NCI-H146 treated with DMSO at 0.1 percent for 48 hours (cell line): ENCODE measurements at regions not wholly inside any gene's neighbourhood (a gene's known extent, or its start where the extent isn't known, plus 50 kb on each side); places are given as distances from the start of the nearest gene placed in this dataset.
"Not testable (repeated sequence)": the region's sequence is repeated elsewhere in the genome, so short reads cannot be mapped to it uniquely, and the experiment has no call there.

Source experiments
- DNase-seq: peaks from one replicate; lab custom pipeline; 2025; ENCODE audit not compliant: unreplicated experiment; lab: John Stamatoyannopoulos, UW

DNA sequence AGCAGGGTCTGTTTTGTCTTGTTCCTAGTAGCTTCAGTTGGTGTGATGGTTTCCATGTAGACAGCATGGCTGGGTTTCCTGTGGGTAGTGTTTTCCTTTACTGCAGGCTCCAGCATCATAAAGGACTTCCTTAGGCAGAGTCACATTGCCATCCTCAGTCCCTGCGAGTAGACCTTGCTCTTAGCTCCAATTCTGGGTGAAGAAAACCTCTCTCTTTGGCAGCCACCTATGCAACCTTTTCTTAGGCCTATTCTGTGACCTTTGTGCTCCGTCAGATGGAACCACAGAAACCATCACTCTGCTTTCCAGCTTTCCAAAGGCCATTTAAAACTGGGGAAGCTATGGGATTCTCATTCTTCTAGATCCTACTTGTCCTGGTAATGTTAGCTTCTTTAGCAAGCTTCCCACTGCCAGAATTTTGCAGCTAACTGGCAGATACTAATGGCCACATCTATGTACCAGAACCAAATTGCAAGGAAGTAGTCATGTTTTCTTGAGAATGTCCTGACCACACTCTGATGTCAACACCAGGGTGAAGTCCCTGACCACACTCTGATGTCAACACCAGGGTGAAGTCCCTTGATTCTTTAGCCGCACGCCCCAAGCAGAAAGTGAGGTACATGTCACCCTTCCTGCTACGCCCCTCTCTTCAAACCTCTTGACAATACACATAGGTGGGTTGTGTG lies 646.6 kb upstream of the HS3ST5 start:
- no peak for DNase-seq

DNA sequence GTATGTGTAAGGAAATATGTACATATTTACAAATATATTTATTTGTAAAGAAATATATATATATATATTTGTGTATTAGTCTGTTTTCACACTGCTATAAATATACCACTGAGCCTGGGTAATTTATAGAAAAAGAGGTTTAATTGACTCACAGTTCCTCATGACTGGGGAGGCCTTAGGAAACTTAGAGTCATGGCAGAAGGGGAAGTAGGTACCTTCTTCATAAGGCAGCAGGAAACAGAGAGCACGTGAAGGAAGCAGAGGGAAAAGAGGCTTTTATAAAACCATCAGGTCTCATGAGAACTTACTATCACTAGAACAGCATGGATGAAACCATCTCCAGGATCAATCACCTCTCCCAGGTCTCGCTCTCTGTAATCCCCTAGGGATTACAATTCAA lies 644.5 kb upstream of the HS3ST5 start:
- DNase-seq: no peak

DNA sequence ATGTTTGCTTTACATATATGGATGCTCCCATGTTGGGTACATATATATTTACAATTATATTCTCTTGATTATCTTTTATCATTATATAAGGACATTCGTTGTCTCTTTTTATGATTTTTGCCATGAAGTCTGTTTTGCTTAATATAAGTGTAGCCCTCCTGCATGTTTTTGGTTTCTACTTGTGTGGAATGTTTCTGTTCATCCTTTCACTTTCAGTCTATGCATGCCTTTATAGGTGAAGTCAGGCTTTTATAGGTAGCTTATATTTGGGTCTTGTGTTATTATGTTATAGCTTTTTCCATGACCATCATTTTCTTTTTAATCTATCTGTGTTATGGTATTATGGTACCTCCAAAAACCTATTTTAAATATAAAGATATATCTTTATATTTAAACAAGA lies 612.5 kb upstream of the HS3ST5 start:
- no peak for DNase-seq

DNA sequence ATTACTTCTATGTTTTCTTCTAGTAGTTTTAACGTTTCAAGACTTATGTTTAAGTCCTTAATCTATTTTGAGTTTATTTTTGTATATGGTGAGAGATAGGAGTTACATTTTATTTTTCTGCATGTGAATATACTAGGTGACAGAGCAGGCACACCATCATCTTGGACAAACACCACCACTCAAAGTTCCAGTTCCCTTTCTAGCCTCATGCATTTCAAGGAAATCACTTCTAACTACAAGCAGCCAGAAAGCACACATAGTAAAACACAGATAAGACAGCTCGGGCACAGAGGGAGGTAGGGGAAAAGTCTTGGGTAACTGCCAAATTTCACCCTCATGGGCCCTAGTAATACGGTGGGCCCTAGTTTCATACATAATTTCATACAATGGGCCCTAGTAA lies 609.4 kb upstream of the HS3ST5 start:
- no peak for DNase-seq

DNA sequence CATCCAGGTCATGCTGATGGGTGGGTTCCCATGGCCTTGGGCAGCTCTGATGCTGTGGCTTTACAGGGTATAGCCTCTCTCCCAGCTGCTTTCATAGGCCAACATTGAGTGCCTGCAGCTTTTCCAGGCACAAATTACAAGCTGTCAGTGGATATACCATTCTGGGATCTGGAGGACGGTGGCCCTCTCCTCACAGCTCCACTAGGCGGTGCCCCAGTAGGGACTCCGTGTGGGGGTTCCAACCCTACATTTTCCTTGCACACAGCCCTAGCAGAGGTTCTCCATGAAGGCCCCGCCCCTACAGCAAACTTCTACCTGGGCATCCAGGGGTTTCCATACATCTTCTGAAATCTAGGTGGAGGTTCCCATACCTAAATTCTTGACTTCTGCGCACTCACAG lies 602.6 kb upstream of the HS3ST5 start:
- DNase-seq: no peak

DNA sequence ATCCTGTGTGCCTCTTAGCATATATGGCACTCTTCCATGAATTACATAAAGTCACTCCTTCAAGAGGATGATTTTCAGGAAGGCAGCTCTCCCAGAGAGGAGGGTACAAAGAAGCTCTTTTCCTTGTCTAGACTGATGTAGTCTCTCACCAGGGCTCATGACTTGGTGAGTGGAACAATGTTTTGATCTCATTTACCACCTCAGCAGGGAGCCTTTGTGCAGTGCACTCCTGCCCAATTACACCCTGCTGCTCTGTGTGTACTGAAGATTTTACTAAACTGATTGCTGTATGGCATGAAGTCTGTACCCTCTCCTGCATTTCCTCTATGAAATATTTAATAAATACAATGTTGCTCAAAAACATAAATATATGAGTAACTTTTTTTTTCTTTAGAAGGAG lies 598.3 kb upstream of the HS3ST5 start:
- peak; percentile 53 for DNase-seq

DNA sequence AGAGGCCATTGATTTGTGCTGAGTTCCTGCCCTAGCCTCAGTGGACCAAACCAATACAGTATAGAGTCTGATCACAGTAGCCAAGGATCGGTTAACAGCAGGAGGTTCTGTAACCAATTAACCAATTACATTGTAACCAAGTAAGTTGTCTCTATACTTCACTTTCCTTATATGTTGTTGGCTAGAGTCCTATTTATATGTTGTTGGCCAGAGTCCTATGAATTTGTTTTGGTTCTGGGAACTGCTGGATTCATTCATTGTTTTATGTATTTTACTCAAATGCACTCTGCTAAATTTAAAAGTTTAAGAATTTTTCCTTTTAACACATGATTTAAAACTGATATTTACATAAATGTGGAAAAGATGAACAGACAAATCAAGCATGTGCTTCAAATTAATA lies 597.4 kb upstream of the HS3ST5 start:
- no peak for DNase-seq

DNA sequence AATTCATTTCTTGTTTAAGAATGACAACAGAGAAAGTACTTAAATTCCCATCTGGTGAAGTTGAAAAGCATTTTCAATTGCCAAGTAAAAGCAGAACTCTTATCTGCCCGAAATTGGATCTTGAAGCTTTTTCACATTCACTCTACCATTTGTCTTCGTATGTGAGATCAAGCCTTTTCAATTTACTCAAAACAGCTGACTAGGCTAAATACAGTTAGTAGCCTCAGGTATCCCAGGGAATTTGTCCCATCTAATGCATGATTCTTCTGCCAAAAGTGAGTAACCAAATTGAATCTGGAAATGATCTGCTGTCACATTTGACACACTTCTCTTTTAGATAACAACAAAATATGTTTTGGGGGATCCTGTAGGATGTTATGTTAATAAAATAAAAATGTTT lies 596.8 kb upstream of the HS3ST5 start:
- DNase-seq: no peak

DNA sequence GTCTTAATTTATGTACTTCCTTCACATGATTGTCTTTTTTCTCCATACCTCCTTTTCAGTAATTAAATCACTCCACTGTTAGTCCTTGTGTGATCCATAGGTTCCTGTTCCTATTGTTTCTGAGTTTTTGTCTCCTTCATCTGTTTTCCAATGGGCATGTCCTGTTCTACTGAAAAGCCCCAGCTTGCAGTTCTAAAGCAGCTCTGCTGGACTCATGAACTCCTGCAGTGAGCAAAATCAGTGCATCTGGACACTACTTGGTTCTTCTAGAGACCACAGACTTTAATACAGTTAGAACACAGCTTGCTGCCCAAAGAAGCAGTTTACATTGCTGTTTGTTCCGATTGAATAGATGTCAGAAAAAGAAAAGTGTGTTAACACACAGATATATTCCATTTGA lies 593.3 kb upstream of the HS3ST5 start:
- DNase-seq: no peak

DNA sequence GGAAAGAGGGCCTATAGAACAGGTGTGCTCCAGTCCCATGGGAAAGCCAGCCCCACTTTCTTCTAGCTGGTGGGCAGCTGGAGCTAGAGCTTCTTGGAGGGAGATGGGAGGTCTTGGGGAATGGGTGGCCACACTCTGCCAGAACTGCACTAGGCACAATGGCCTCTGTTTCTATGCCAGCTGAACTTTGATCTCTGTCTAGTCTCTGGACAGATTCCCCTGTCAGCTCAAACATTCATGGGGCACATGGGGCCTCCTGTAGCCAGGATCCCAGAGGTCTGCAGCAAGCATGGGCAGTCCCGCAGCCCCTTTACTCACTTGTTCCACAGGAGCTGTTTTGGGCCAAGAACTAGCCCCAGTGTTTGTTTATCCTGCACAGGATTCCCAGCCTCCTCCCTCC lies 591.3 kb upstream of the HS3ST5 start:
- no peak for DNase-seq

DNA sequence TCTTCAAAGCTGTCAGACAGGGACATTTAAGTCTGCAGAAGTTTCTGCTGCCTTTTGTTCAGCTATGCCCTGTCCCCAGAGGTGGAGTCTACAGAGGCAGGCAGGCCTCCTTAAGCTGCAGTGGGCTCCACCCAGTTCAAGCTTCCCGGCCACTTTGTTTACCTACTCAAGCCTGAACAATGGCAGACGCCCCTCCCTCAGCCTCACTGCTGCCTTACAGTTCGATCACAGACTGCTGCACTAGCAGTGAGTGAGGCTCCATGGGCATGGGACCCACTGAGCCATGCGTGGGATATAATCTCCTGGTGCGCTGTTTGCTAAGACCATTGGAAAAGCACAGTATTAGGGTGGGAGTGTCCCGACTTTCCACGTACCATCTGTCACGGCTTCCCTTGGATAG lies 585.9 kb upstream of the HS3ST5 start:
- not testable (repeated sequence) for DNase-seq

DNA sequence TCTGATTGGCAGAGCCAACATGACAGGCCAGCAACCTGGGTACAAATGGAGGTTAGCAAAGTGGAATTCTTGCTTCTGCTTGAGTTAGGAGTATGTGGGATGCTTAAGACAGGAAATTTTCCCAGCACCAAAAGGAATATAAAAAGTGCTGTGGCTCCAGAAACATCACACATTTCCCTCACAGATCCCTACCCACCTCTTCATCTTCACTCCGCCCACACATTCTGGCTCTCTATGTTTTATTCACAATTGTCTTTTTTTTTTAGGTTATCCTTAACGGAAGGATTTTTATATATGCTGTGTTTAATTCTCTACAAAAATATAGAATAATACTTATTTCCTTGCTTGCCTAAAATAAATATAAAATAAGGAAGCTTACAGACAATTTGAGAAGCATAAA lies 563.3 kb upstream of the HS3ST5 start:
- no peak for DNase-seq

DNA sequence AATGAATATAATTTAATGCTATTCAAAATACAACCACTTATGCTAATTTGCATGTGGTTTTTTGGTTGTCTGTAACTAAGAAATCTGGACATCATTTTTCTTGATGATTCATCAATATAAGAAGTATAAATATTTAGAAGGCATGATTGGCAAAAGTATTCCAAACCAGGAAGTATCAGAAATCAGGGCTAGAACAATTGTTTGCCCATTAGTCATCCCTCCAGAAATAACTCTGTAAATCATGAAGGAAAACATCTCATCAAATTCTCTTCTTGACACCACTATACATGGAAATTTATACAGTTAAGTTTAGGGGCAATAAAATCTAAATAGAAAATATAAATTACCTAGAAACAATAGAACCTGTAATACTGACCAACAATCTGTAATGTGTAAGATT lies 554.7 kb upstream of the HS3ST5 start:
- no peak for DNase-seq

DNA sequence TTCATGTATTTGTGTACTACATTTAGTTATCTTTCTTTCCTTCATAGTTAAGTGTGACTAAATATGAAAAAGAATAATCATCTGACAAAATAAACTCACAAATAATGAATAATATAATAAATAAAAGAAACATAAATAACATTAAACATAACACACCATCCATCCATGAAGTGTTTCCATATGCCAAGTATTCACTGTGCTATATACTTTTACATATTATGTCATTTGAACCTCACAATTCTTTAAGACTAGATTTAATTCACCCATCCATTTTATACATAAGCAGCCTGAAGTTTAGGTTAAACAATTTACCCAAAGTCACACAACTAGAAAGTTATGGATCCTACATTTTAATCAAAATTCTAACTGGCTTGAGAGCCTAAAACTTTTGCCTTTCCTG lies 549.4 kb upstream of the HS3ST5 start:
- no peak for DNase-seq

DNA sequence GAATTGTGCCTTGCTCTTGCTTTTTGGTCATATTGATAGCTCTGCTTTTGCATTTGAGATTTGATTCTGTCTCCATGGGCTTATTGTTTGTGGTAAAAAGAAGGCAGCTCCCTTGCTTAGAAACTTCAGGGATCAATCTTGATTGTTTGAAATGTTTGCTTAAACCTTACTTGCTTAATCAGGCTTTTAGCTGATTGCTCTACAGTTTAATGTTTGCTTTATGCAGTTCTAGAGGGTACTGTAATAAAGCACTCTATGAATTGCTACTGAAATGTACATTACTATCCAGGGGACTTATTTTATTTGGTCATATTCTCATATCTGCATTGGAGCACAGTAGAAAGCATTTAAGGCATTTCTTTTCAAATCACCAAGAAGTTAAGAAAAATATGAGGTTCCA lies 545.4 kb upstream of the HS3ST5 start:
- DNase-seq: no peak

DNA sequence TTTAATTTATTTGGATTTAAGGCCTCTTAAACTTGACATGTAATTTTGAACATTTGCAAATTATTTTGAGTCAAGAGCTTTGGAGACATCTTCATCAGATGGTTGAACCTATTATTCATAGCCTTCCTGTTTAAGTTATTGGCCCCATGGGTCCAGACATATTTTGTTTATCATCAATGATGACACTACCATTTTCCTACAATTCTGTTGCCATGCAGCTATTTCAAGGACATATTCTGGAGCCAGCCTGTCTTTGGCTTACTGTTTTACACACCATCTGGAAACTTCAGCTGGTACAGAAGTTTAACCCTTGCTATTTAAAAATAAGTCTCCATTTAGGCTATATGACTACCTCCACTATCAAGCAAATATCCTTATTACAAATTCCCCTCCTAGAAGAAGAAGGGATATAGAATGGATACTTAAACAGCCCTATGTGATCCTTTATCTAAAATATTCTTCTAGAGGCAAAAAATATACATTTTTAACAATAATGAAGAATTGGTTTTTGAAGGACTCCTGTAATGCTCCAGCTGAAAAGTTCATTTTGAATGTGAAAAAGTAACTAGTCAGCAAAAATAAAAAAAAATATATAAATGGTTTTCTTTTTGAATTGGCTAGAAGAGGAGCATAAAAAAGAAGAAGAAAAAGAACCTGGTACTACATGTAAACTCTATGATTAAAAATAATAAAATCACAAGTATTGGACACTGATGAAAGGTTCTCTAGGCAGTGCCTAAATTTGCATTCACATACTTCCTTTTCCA lies 544.0 kb upstream of the HS3ST5 start:
- no peak for DNase-seq

DNA sequence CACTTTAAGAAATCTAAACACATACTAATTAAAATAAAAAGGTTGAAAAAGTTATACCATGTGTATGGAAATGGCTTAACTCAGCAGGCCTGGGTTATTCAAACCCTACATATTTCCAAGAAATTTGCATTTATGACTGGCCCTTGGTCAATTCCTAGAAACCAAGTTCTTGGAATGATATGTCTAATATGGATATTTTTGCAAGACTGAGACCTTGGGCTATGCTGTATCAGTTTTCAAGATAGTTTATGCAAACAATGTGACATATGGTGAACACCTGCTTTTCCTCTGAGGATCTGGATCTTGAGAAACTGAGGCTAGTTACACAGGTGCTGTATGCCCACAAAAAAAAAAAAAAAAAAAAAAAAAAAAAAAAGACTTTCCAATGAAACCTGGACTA lies 536.9 kb upstream of the HS3ST5 start:
- DNase-seq: no peak

DNA sequence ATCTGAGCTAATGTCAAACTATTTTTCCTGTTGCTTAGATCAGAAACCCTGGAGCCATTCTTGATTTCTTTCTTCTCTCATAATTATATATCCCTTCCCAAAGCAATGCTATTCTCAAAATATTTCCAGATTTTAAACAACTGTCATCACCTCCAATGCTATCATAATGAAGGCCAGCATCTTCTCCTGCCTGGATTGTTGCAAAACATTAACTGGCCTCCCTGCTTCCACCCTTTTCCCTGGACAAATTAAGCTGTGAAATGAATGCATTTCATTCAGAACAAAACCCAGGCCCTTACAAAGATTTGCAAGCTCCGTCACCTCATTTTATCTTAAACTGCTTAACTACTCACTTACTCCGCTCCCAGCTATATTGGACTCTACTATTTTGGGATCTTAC lies 535.3 kb upstream of the HS3ST5 start:
- DNase-seq: no peak

DNA sequence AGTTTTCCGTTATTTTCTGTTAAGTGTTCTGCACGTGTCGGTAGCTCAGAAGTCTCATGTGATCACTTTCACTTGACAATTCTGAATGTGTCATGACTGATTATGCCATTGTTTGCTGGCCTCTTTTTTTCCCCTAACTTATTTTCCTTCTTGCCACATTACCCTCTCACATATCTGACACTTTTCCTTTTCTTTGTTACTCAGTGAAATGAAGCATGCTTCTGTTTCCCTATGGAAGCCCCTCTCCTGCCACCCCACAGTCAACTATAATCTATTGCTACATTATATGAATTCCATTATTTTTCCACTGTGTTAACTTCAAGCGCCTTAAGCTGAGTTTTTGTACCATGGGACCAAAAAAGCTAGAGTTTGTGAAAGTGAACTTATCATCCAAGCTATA lies 531.6 kb upstream of the HS3ST5 start:
- DNase-seq: no peak

DNA sequence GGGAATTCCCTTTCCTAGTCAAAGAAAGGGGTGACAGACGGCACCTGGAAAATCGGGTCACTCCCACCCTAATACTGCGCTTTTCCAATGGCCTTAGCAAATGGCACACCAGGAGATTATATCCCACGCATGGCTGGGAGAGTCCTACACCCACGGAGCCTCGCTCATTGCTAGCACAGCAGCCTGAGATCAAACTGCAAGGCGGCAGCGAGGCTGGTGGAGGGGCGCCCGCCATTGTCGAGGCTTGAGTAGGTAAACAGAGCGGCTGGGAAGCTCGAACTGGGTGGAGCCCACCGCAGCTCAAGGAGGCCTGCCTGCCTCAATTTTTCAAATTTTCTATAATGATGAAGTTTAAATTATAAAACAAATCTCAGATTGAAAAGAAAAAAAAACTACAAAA lies 522.7 kb upstream of the HS3ST5 start:
- DNase-seq: not testable (repeated sequence)

DNA sequence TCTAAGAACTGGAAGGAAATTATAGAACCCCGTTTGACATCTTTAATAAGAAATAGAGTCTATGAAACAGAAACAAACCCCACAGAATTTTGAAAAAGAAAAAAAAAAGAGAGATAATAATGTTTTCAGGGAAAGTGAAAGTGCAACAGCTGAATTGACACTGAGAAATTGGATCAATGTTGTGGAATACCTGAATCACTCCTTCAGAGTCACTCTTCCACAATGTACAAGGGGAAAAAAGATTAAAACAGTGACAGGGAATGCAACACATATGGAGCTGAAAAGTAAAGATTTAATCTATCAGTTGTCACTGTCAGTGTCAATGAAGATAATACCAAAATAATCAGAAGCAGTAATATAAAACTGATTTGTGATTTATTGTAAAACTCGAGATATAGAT lies 520.8 kb upstream of the HS3ST5 start:
- no peak for DNase-seq

DNA sequence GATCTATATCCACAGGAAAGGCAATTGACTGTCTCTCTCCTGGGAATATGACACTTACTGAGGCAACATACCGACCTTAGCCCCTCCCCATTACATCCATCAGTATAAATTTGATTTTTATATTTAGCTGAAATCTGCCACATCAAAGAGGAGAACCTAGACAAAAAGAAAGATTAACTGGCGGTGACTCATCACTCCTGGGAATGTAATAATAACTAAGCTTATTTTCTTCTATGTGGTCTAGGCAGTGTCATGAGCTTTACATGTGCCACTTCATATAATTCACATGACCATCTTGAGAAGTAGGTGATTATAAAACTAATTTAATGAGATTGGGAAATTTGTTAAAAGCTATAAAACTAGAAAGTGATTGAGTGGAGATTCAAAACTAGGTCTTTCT lies 520.0 kb upstream of the HS3ST5 start:
- no peak for DNase-seq

DNA sequence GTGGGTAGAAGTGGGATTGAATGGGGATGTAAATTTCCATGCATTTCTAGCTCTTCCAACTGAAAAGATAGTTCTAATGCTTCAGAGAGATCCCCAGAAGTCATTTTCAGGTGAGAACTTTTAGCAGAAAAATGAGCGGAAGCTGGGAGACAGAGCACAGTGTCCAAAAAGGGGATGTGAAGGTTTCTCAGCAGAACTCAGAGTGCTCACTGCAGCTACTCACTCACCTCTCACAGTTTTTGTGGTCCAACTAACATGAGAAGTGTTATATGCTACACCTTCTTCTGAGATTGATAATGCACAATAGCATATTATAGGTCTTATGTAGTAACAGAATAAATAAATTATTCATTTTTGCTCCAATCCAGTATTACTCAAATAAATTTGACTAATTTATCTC lies 519.2 kb upstream of the HS3ST5 start:
- DNase-seq: no peak
